ENCODE measurements at regions not wholly inside any gene's neighbourhood (a gene's known extent, or its start where the extent isn't known, plus 50 kb on each side); places are given as distances from the start of the nearest gene placed in this dataset.

DNA sequence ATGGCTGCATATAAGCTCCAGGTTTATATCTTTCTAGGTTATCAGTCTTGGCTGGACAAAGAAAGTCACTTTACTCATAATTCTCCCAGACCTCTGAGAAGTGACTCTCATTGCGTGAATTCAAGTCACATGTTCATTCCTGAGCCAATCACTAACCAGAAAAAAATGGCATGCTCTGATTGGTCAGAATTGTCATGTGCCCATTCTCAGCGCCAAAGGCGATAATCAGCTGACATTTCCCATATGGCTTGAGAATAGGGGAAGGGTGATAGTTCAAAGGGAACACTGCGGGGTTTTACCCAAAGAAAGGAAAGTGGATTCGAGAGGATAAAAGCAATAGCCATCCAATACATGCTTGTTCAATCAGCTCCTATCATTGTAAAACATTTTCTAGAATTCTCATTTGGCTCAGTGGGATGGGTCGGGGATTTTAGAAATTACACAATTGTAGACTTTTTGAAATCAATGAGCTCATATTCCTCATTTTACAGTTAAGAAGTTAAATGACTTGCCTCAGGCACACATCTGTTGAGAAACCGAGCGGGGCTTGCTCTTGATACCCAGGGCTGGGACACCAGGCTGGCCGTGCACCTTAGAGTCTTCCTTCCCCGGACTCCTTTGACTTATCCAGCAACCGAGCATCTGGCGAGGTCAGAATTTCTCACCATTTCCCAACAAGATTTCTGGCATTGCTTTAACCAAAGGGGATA, 454.0 kb upstream of the TBX3 start:
- no peak for DNase-seq (ENCODE audit: low spot score)
- TF ChIP-seq, protein P1, sequence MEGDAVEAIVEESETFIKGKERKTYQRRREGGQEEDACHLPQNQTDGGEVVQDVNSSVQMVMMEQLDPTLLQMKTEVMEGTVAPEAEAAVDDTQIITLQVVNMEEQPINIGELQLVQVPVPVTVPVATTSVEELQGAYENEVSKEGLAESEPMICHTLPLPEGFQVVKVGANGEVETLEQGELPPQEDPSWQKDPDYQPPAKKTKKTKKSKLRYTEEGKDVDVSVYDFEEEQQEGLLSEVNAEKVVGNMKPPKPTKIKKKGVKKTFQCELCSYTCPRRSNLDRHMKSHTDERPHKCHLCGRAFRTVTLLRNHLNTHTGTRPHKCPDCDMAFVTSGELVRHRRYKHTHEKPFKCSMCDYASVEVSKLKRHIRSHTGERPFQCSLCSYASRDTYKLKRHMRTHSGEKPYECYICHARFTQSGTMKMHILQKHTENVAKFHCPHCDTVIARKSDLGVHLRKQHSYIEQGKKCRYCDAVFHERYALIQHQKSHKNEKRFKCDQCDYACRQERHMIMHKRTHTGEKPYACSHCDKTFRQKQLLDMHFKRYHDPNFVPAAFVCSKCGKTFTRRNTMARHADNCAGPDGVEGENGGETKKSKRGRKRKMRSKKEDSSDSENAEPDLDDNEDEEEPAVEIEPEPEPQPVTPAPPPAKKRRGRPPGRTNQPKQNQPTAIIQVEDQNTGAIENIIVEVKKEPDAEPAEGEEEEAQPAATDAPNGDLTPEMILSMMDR (IDR thresholded peaks at IDR 0.05; ENCODE audit: extremely low read depth, insufficient read depth, missing control alignments), result no peak
- in situ Hi-C loops (cut with MboI; ENCODE audit: low pct_unique_long_range_greater_than_20kb, low sequenced_read_pairs, unreplicated experiment), result no loop called here

DNA sequence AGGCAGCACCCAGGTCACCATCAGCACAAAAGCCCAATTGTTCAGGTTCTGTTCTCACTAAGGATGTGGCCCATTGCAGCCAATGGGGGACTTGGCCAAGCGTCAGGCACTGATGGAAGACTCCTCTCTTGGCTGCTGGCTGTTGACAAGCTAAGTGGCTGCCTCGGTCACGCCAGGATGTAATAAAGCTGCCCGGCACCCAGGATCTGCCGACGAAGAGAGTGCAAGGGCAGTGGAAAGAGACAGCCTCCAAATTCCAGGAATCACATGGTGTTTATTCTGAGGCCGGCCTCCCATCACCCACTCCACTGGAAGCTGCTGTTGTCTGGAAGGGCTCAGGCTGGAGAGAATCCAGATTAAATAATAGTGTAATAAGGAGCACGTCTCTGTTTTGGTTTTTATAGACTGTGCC, 451.8 kb upstream of the TBX3 start:
- DNase-seq (ENCODE audit: low spot score), result no peak
- TF ChIP-seq, protein P1 (IDR thresholded peaks at IDR 0.05; ENCODE audit: extremely low read depth, insufficient read depth, missing control alignments), result no peak
- in situ Hi-C loops (cut with MboI; ENCODE audit: low pct_unique_long_range_greater_than_20kb, low sequenced_read_pairs, unreplicated experiment), result no loop called here

DNA sequence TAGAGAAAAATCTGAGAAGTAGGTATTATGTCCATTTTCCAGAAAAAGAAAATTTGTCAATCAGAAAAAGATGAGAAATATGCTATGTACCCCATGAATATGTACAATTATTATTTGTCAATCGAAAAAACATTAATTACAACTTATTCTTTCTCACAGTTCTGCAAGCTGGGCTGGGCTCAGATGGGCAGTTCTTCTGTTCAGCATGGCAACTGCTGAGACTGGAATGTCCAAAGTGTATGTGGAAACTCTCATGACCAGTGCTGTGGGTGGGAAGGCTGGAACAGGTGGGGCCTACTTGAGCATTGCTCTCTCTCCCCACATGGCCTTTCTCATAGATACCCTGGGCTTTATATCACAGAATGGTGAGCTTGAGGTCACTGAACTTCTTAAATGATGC, 450.3 kb upstream of the TBX3 start:
- no peak for DNase-seq (ENCODE audit: low spot score)
- in situ Hi-C loops (cut with MboI; ENCODE audit: low pct_unique_long_range_greater_than_20kb, low sequenced_read_pairs, unreplicated experiment), result no loop called here
- TF ChIP-seq, protein P1 (IDR thresholded peaks at IDR 0.05; ENCODE audit: extremely low read depth, insufficient read depth, missing control alignments), result no peak

DNA sequence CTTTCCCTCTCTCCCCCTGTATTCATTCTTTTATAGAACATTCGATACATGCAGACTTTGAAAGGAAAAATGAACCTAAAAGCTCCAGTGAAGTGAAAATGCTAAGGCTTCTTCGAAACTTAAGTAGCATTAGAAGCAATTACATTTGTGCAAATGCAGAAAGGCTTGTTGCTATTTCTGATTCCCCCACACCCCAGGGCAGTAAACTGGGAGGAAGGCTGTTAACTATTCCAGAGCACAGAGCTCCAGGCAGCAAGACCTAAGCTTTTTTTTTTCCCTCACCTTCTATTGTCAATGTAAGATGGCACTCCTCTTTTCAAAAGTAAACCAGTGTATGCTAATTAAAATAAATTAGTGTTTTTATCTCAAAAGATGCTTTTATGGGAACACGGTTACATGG, 448.9 kb upstream of the TBX3 start:
- TF ChIP-seq, protein P1 (IDR thresholded peaks at IDR 0.05; ENCODE audit: extremely low read depth, insufficient read depth, missing control alignments), result no peak
- DNase-seq (ENCODE audit: low spot score), result no peak
- in situ Hi-C loops (cut with MboI; ENCODE audit: low pct_unique_long_range_greater_than_20kb, low sequenced_read_pairs, unreplicated experiment), result no loop called here

DNA sequence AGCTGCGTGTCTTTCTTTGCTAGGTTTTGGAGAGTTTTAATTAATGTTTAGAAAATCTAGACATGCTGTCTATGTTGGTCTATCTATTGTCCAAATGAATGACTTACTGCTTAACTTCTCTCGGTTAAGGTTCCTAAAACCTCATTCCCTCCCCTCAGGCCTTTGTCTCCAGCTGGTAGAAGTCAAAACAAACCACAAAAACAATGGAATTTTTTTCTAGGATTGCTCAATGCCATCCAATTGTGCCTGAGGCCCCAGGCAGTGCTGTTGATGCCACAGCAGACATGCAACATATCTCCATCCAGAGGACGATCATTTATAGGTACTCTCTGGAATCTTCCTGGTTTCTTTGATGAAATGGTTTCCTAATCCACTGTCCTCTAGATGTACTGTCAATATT, 448.2 kb upstream of the TBX3 start:
- in situ Hi-C loops (cut with MboI; ENCODE audit: low pct_unique_long_range_greater_than_20kb, low sequenced_read_pairs, unreplicated experiment), result no loop called here
- TF ChIP-seq, protein P1 (IDR thresholded peaks at IDR 0.05; ENCODE audit: extremely low read depth, insufficient read depth, missing control alignments), result no peak
- no peak for DNase-seq (ENCODE audit: low spot score)

DNA sequence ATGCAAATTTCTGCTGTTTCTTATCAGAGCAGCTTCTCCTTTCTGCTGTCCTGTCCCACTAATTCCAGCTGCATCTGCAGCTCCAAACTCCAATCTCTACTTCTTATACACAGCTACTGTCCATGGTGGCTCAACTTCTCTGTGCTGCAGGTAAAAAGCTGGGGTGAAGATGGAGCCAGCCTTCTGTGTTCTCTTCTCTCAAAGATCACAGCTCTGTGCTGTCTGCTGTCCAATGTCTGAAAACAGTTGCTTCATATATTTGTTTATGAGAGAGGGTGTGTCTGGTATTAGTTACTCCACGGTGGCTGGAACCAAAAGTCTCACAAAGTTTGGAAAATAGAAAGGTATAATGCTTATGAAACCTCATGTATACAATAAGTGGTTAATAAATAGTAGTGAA, 445.8 kb upstream of the TBX3 start:
- TF ChIP-seq, protein P1 (IDR thresholded peaks at IDR 0.05; ENCODE audit: extremely low read depth, insufficient read depth, missing control alignments), result no peak
- in situ Hi-C loops (cut with MboI; ENCODE audit: low pct_unique_long_range_greater_than_20kb, low sequenced_read_pairs, unreplicated experiment), result no loop called here
- DNase-seq (ENCODE audit: low spot score), result no peak

Measured in GM13977 (cell line).